ENCODE measurements at regions not wholly inside any gene's neighbourhood (a gene's known extent, or its start where the extent isn't known, plus 50 kb on each side); places are given as distances from the start of the nearest gene placed in this dataset.
A peak's percentile ranks its signal among the peaks of the same experiment; 100 is the strongest.

DNA sequence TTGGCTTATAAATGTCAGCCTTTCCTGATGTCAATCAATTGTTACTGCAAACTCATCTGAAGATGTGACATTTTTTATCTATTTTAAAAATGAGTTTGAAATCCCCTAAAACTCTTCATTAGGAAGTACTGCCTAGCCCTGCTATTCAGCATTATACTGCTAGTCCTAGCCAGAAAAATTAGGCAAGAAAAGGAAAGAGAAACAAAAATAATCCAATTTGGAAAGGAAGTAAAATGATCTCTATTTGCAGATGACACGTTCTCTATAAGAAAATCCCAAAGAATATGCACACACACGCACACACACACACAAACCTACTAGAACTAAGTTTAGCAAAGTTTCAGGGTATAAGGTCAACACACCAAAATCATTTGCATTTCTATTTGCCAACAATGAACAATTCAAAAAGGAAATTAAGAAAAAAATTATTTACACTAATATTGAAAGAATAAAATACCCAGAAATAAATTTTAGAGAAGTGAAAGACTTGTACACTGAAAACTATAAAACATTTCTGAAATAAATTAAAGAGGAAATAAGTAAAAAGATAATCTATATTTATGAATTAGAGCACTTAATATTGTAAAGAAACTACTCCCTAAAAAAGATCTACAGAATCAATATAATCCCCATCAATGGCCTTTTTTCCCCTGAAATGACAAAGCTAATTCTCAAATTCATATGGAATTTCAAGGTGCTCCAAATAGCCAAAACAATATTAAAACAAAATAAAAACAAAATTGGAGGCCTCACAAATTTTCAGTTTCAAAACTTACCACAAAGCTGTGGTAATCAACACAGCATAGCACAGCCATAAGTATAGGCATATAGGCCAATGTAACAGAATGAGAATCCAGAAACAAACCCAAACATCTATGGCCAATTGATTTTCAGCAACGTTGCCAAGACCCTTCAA, 433.7 kb upstream of the TRIB2 start:
- Histone ChIP-seq H3K4me2 (ENCODE audit: low read length) (peak overlapping the region; percentile 57), H3K27ac (ENCODE audit: low read depth, low read length) (peak overlapping the region; percentile 51), H3K79me2 (ENCODE audit: control insufficient read depth, low read length) (no peaks in the 10 kb centered on the region), H3K4me3 (ENCODE audit: low read length) (peak overlapping the region; percentile 31), H3K9me2 (replicated peaks; ENCODE audit: control insufficient read depth, low read length) (no peaks in the 10 kb centered on the region), H3F3A (ENCODE audit: control insufficient read depth, insufficient read depth) (peaks cover 3% of the 10 kb centered on the region; the same call in 1 of the 2 replicates), H3K9me3 (ENCODE audit: control insufficient read depth, insufficient read depth, low read length) (no peaks in the 10 kb centered on the region), H3K4me1 (ENCODE audit: control insufficient read depth, low read length) (peaks cover 30% of the 10 kb centered on the region), H3K27me3 (ENCODE audit: control insufficient read depth, low read length) (no peaks in the 10 kb centered on the region), H4K20me1 (ENCODE audit: control insufficient read depth, insufficient read depth, low read depth, low read length) (no peaks in the 10 kb centered on the region), H3K36me3 (ENCODE audit: control insufficient read depth, low read length) (no peaks in the 10 kb centered on the region)
- no peak for TF ChIP-seq EZH2phosphoT487 (IDR thresholded peaks at IDR 0.05; ENCODE audit: borderline replicate concordance, low read length)
- TF ChIP-seq, protein P1, sequence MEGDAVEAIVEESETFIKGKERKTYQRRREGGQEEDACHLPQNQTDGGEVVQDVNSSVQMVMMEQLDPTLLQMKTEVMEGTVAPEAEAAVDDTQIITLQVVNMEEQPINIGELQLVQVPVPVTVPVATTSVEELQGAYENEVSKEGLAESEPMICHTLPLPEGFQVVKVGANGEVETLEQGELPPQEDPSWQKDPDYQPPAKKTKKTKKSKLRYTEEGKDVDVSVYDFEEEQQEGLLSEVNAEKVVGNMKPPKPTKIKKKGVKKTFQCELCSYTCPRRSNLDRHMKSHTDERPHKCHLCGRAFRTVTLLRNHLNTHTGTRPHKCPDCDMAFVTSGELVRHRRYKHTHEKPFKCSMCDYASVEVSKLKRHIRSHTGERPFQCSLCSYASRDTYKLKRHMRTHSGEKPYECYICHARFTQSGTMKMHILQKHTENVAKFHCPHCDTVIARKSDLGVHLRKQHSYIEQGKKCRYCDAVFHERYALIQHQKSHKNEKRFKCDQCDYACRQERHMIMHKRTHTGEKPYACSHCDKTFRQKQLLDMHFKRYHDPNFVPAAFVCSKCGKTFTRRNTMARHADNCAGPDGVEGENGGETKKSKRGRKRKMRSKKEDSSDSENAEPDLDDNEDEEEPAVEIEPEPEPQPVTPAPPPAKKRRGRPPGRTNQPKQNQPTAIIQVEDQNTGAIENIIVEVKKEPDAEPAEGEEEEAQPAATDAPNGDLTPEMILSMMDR (IDR thresholded peaks at IDR 0.05; ENCODE audit: low read depth, low read length, poor library complexity, severe bottlenecking) = no peak

DNA sequence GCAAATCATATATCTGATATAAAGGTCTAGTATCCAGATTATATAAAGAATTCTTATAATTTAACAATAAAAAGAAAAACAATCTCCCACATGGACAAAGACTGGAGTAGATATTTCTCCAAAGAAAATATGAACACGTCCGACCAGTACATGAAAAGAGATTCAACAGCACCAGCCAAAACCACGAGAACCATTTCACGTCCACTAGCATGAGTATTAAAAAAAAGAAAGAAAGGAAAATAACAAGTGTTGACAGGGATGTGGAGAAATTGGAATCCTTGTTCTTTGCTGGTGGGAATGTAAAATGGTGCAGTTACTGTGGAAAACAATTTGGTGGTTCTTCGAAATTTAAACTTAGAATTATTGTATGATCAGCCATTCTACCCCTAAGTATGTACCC, 432.7 kb upstream of the TRIB2 start:
- peaks cover 30% of the 10 kb centered on the region for H3K4me1 ChIP-seq (ENCODE audit: control insufficient read depth, low read length)
- H3K4me2 ChIP-seq (ENCODE audit: low read length) = no peak overlapping the region
- H3K79me2 ChIP-seq (ENCODE audit: control insufficient read depth, low read length) = no peaks in the 10 kb centered on the region
- H3K27me3 ChIP-seq (ENCODE audit: control insufficient read depth, low read length) = no peaks in the 10 kb centered on the region
- H3F3A ChIP-seq (ENCODE audit: control insufficient read depth, insufficient read depth) = peaks cover 3% of the 10 kb centered on the region; the same call in 1 of the 2 replicates
- TF ChIP-seq, protein P1 (IDR thresholded peaks at IDR 0.05; ENCODE audit: low read depth, low read length, poor library complexity, severe bottlenecking) = no peak
- TF ChIP-seq EZH2phosphoT487 (IDR thresholded peaks at IDR 0.05; ENCODE audit: borderline replicate concordance, low read length) = no peak
- H3K4me3 ChIP-seq (ENCODE audit: low read length) = no peak overlapping the region
- no peaks in the 10 kb centered on the region for H3K36me3 ChIP-seq (ENCODE audit: control insufficient read depth, low read length)
- H3K9me2 ChIP-seq (replicated peaks; ENCODE audit: control insufficient read depth, low read length) = no peaks in the 10 kb centered on the region
- no peaks in the 10 kb centered on the region for H4K20me1 ChIP-seq (ENCODE audit: control insufficient read depth, insufficient read depth, low read depth, low read length)
- H3K27ac ChIP-seq (ENCODE audit: low read depth, low read length) = no peak overlapping the region
- no peaks in the 10 kb centered on the region for H3K9me3 ChIP-seq (ENCODE audit: control insufficient read depth, insufficient read depth, low read length)

DNA sequence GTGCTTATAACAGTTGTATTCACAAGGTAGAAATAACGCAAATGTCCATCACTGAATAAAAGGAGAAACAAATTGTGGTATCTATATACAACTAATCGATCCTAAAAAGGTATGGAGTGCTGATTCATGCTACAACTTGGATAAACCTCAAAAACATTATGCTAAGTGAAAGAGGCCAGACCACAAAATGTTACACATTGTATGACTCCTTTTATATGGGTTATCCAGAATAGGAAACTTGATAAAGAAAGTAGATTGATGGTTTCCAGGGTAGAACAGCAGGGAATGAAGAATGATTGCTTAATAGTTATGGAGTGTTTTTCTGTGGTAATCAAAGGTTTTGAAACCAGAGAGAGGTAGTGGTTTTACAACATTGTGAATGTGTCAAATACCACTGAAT, 432.2 kb upstream of the TRIB2 start:
- Histone ChIP-seq H3K9me2 (replicated peaks; ENCODE audit: control insufficient read depth, low read length) (no peaks in the 10 kb centered on the region), H3K79me2 (ENCODE audit: control insufficient read depth, low read length) (no peaks in the 10 kb centered on the region), H4K20me1 (ENCODE audit: control insufficient read depth, insufficient read depth, low read depth, low read length) (no peaks in the 10 kb centered on the region), H3K36me3 (ENCODE audit: control insufficient read depth, low read length) (no peaks in the 10 kb centered on the region), H3K4me1 (ENCODE audit: control insufficient read depth, low read length) (peaks cover 30% of the 10 kb centered on the region), H3K9me3 (ENCODE audit: control insufficient read depth, insufficient read depth, low read length) (no peaks in the 10 kb centered on the region), H3F3A (ENCODE audit: control insufficient read depth, insufficient read depth) (peaks cover 3% of the 10 kb centered on the region; the same call in 1 of the 2 replicates), H3K27ac (ENCODE audit: low read depth, low read length) (no peak overlapping the region), H3K27me3 (ENCODE audit: control insufficient read depth, low read length) (no peaks in the 10 kb centered on the region), H3K4me2 (ENCODE audit: low read length) (no peak overlapping the region), H3K4me3 (ENCODE audit: low read length) (no peak overlapping the region)
- no peak for TF ChIP-seq EZH2phosphoT487 (IDR thresholded peaks at IDR 0.05; ENCODE audit: borderline replicate concordance, low read length)
- TF ChIP-seq, protein P1 (IDR thresholded peaks at IDR 0.05; ENCODE audit: low read depth, low read length, poor library complexity, severe bottlenecking) = no peak
